H1 (cell line): ENCODE measurements at regions not wholly inside any gene's neighbourhood (a gene's known extent, or its start where the extent isn't known, plus 50 kb on each side); places are given as distances from the start of the nearest gene placed in this dataset.

Source experiments
- CTCF ChIA-PET: fragments of 300-600 bp; sonication (Branson Sonifier 250); formaldehyde crosslinking; loops from one replicate; lab custom pipeline; 2021; ENCODE audit not compliant: partially characterized antibody; lab: Charles Lee
- POLR2A ChIA-PET: fragments of 300-600 bp; sonication (Branson Sonifier 250); formaldehyde crosslinking; loops from one replicate; lab custom pipeline; 2021; ENCODE audit warnings: inconsistent platforms; ENCODE audit not compliant: partially characterized antibody; lab: Charles Lee
- DNase-seq, 2 experiments: peaks; one replicate each; pipeline versions ENCODE4 v3.0.0 to v3.0.0-alpha.2; 2010 to 2022; ENCODE audit warnings: low spot score in 2 of 2, low read depth in 1 of 2, mixed read lengths in 1 of 2
- FAIRE-seq: peaks from 2 replicates; lab custom pipeline; 2011; peaks lifted over from hg19 to GRCh38; lab: Jason Lieb, UNC
- H2AFZ ChIP-seq: 2 replicates; pipeline ENCODE4 v1.8.1; 2012; ENCODE audit warnings: low read length, inconsistent platforms
- H2AK5ac ChIP-seq: 2 replicates; pipeline ENCODE4 v1.6.1; 2013; ENCODE audit warnings: low read depth, low read length
- H2BK120ac ChIP-seq: replicated peaks from 2 replicates; pipeline ENCODE3; 2013; ENCODE audit warnings: low read depth, low read length, inconsistent platforms
- H2BK12ac ChIP-seq: 2 replicates; pipeline ENCODE4 v1.6.1; 2013; ENCODE audit warnings: low read depth, low read length
- H2BK15ac ChIP-seq: 2 replicates; pipeline ENCODE4 v1.6.1; 2013; ENCODE audit warnings: low read length
- H2BK20ac ChIP-seq: 2 replicates; pipeline ENCODE4 v1.6.1; 2013; ENCODE audit warnings: low read length
- H2BK5ac ChIP-seq: 2 replicates; pipeline ENCODE4 v1.6.1; 2013; ENCODE audit warnings: low read depth, low read length
- H3K14ac ChIP-seq: 2 replicates; pipeline ENCODE4 v1.6.1; 2013; ENCODE audit warnings: inconsistent platforms; ENCODE audit not compliant: insufficient read length
- H3K18ac ChIP-seq: 2 replicates; pipeline ENCODE4 v1.6.1; 2013; ENCODE audit warnings: low read length; ENCODE audit errors: extremely low read depth
- H3K23ac ChIP-seq: 2 replicates; pipeline ENCODE4 v1.6.1; 2013; ENCODE audit warnings: inconsistent platforms; ENCODE audit not compliant: insufficient read length
- H3K23me2 ChIP-seq: 2 replicates; pipeline ENCODE4 v1.6.1; 2013; ENCODE audit warnings: low read depth, low read length
- H3K27ac ChIP-seq: 2 replicates; pipeline ENCODE4 v1.6.1; 2011; ENCODE audit warnings: low read depth, low read length, inconsistent platforms
- H3K27me3 ChIP-seq, 4 experiments: replicated peaks in 1 of 4; 1 replicate in 1 of 4; 2 replicates in 3 of 4; pipeline versions ENCODE4 v1.6.1 to v1.8.1; 2011 to 2013; ENCODE audit warnings: low read length in 3 of 4, mild to moderate bottlenecking in 3 of 4, inconsistent platforms in 2 of 4, mixed read lengths in 2 of 4, moderate library complexity in 1 of 4; ENCODE audit not compliant: control insufficient read depth in 3 of 4, insufficient read depth in 3 of 4; ENCODE audit errors: extremely low read depth in 1 of 4
- H3K36me3 ChIP-seq, 4 experiments: 2 replicates each; pipeline versions ENCODE4 v1.6.1 to v1.8.1; 2011 to 2013; ENCODE audit warnings: mild to moderate bottlenecking in 4 of 4, low read length in 3 of 4, moderate library complexity in 2 of 4, control low read depth in 1 of 4, inconsistent platforms in 1 of 4; ENCODE audit not compliant: insufficient read depth in 4 of 4, control insufficient read depth in 2 of 4
- H3K4ac ChIP-seq: replicated peaks from 2 replicates; pipeline ENCODE3; 2013; ENCODE audit warnings: low read length, low read depth, mixed read lengths, inconsistent platforms; ENCODE audit not compliant: insufficient read length
- H3K4me1 ChIP-seq, 4 experiments: replicated peaks in 1 of 4; 1 replicate in 1 of 4; 2 replicates in 3 of 4; pipeline versions ENCODE4 v1.6.1 to v1.8.1; 2011 to 2013; ENCODE audit warnings: low read length in 3 of 4, inconsistent platforms in 2 of 4, mixed read lengths in 1 of 4; ENCODE audit not compliant: insufficient read depth in 4 of 4, control insufficient read depth in 3 of 4
- H3K4me2 ChIP-seq, 2 experiments: 2 replicates each; pipeline versions ENCODE4 v1.6.1 to v1.8.1; 2011 to 2013; ENCODE audit warnings: low read depth in 2 of 2, low read length in 2 of 2, control low read depth in 1 of 2, inconsistent platforms in 1 of 2, mild to moderate bottlenecking in 1 of 2; ENCODE audit not compliant: insufficient read depth in 1 of 2
- H3K4me3 ChIP-seq, 4 experiments: fragments of 200-600, 300-600 bp in 1 of 4; sonication (generic), shearing (Covaris generic), sonication (Bioruptor Twin) in 1 of 4; 2 replicates each; pipeline versions ENCODE4 v1.5.1 to v1.8.1; 2011 to 2016; ENCODE audit warnings: low read length in 4 of 4, low read depth in 3 of 4, control low read depth in 2 of 4, inconsistent platforms in 2 of 4, mild to moderate bottlenecking in 2 of 4, mixed read lengths in 1 of 4, moderate library complexity in 1 of 4; ENCODE audit not compliant: insufficient read depth in 2 of 4; ENCODE audit errors: extremely low read depth in 1 of 4
- H3K56ac ChIP-seq: replicated peaks from 2 replicates; pipeline ENCODE3; 2013; ENCODE audit warnings: low read depth, mild to moderate bottlenecking, mixed read lengths, low read length, inconsistent platforms; ENCODE audit not compliant: insufficient read length
- H3K79me1 ChIP-seq: 2 replicates; pipeline ENCODE4 v1.6.1; 2013; ENCODE audit warnings: low read depth, low read length, control low read depth
- H3K79me2 ChIP-seq, 2 experiments: 2 replicates each; pipeline versions ENCODE4 v1.6.1 to v1.8.1; 2012 to 2013; ENCODE audit warnings: low read length in 2 of 2, mild to moderate bottlenecking in 2 of 2, inconsistent platforms in 1 of 2; ENCODE audit not compliant: insufficient read depth in 2 of 2, control insufficient read depth in 1 of 2
- H3K9ac ChIP-seq, 4 experiments: replicated peaks in 1 of 4; 1 replicate in 1 of 4; 2 replicates in 3 of 4; pipeline versions ENCODE4 v1.6.1 to v1.8.1; 2011 to 2013; ENCODE audit warnings: low read depth in 3 of 4, low read length in 3 of 4, control low read depth in 2 of 4, mild to moderate bottlenecking in 2 of 4, moderate library complexity in 2 of 4, inconsistent platforms in 1 of 4; ENCODE audit errors: extremely low read depth in 1 of 4
- H3K9me3 ChIP-seq, 2 experiments: 2 replicates each; pipeline versions ENCODE4 v1.6.1 to v1.8.1; 2012 to 2013; ENCODE audit warnings: mild to moderate bottlenecking in 2 of 2, moderate library complexity in 2 of 2, control low read depth in 1 of 2, inconsistent platforms in 1 of 2, low read depth in 1 of 2, low read length in 1 of 2, mixed read lengths in 1 of 2; ENCODE audit not compliant: insufficient read depth in 2 of 2
- H4K20me1 ChIP-seq, 2 experiments: replicated peaks in 1 of 2; 2 replicates each; pipeline versions ENCODE3 to v1.8.1; 2011 to 2013; ENCODE audit warnings: inconsistent platforms in 2 of 2, low read length in 2 of 2, mild to moderate bottlenecking in 1 of 2; ENCODE audit not compliant: insufficient read depth in 2 of 2, control insufficient read depth in 1 of 2
- H4K5ac ChIP-seq: 2 replicates; pipeline ENCODE4 v1.6.1; 2013; ENCODE audit warnings: low read length, low read depth, mixed read lengths, inconsistent platforms; ENCODE audit not compliant: insufficient read length
- H4K8ac ChIP-seq: 2 replicates; pipeline ENCODE4 v1.8.0; 2013; ENCODE audit warnings: mild to moderate bottlenecking, moderate library complexity, low read length, inconsistent platforms; ENCODE audit not compliant: insufficient read depth; ENCODE audit errors: extremely low read depth
- H4K91ac ChIP-seq: replicated peaks from 2 replicates; pipeline ENCODE3; 2013; ENCODE audit warnings: low read length, mixed read lengths, inconsistent platforms; ENCODE audit not compliant: insufficient read length
- CHD2 ChIP-seq: IDR thresholded peaks from 2 replicates; pipeline ENCODE4 v1.6.1; 2012; ENCODE audit warnings: low read length, improper control_type of control experiment
- EGR1 ChIP-seq: IDR thresholded peaks from 2 replicates; pipeline ENCODE4 v1.6.1; 2011; ENCODE audit warnings: low read depth, low read length, borderline replicate concordance
- GABPA ChIP-seq: IDR thresholded peaks from 2 replicates; pipeline ENCODE4 v1.6.1; 2011; ENCODE audit warnings: mild to moderate bottlenecking, low read length, moderate library complexity, borderline replicate concordance; ENCODE audit not compliant: insufficient read depth
- GTF2F1 ChIP-seq: IDR thresholded peaks from 2 replicates; pipeline ENCODE4 v1.6.1; 2012; ENCODE audit warnings: low read depth, low read length, improper control_type of control experiment, borderline replicate concordance
- HDAC6 ChIP-seq: IDR thresholded peaks from one replicate; pipeline ENCODE4 v1.7.1; 2012; ENCODE audit warnings: low read depth, mild to moderate bottlenecking, inconsistent platforms, low read length, moderate library complexity
- JUND ChIP-seq: IDR thresholded peaks from 2 replicates; pipeline ENCODE4 v1.6.1; 2011; ENCODE audit warnings: mild to moderate bottlenecking, improper control_type of control experiment, low read length
- KDM5A ChIP-seq: fragments of 200-600 bp; IDR thresholded peaks from 2 replicates; pipeline ENCODE4 v1.7.1; 2012; ENCODE audit warnings: mild to moderate bottlenecking, low read length, inconsistent platforms, mixed read lengths
- RNF2 ChIP-seq: fragments of 200-900, 300-1000 bp; sonication (generic); IDR thresholded peaks from 2 replicates; pipeline ENCODE4 v1.7.1; 2016; ENCODE audit warnings: borderline replicate concordance, low read depth, mild to moderate bottlenecking, antibody characterized with exemption, low read length; ENCODE audit not compliant: poor library complexity, severe bottlenecking; ENCODE audit errors: missing control alignments
- SIRT6 ChIP-seq: IDR thresholded peaks from one replicate; pipeline ENCODE4 v1.7.1; 2012; ENCODE audit warnings: low read length, inconsistent platforms
- SIX5 ChIP-seq: IDR thresholded peaks from 2 replicates; pipeline ENCODE4 v1.6.1; 2011; ENCODE audit warnings: mild to moderate bottlenecking, low read depth, low read length
- TAF7 ChIP-seq: optimal IDR thresholded peaks from 2 replicates; pipeline ENCODE3; 2011; ENCODE audit warnings: low read depth, mild to moderate bottlenecking, inconsistent platforms, low read length, moderate library complexity, borderline replicate concordance
- TBP ChIP-seq: IDR thresholded peaks from 2 replicates; pipeline ENCODE4 v1.6.1; 2011; ENCODE audit warnings: low read depth, low read length, improper control_type of control experiment
- ZNF274 ChIP-seq: IDR thresholded peaks from 2 replicates; pipeline ENCODE4 v1.7.0; 2012; ENCODE audit warnings: low read length, borderline replicate concordance; ENCODE audit errors: extremely low read depth
- WGBS, 2 experiments: shearing (Covaris generic) in 1 of 2; methylation state at CpG; one replicate each; pipeline versions ENCODE4 v1.1.6 to v1.1.7; 2013 to 2015; ENCODE audit warnings: low lambda C conversion rate in 2 of 2, mixed read lengths in 2 of 2, inconsistent platforms in 1 of 2, low coverage in 1 of 2, missing lambda C conversion rate in 1 of 2; ENCODE audit not compliant: insufficient replicate concordance in 2 of 2, insufficient coverage in 1 of 2, insufficient read length in 1 of 2; ENCODE audit errors: extremely low coverage in 1 of 2, missing lambda C conversion rate in 1 of 2; 5-methylcytosine and 5-hydroxymethylcytosine counted together
- TF ChIP-seq, protein P1 (sequence below): IDR thresholded peaks from 2 replicates; pipeline ENCODE4 v1.6.1; 2012; ENCODE audit warnings: inconsistent platforms

DNA sequence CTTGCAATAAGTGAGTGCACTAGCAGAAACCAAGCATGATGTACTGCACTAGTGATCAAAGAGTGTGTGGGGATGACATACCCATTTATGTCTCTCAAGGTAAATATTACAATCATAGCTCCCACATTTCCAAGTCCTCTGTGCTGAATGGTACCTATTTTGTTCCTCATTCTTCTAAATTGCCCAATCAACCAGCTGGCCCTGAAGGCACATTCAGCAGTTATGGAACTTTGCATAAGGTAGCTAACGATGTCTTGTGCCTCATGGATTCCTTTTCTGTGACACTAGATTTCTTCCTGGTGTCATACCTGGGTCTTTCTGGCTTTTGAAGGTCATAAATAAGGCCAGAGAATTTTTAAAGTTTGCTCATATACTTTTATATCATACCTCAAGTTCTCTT is 963.0 kb downstream of the SLC4A3 start:
- no peaks in the 10 kb centered on the region for H3K27me3 ChIP-seq
- no peak overlapping the region for H2AK5ac ChIP-seq
- DNase-seq = no peak
- no peak overlapping the region for H3K4me2 ChIP-seq
- no peak overlapping the region for H3K14ac ChIP-seq
- H2BK120ac ChIP-seq = no peak overlapping the region
- no peak overlapping the region for H2BK5ac ChIP-seq
- H2BK15ac ChIP-seq = no peak overlapping the region
- no peaks in the 10 kb centered on the region for H3K79me2 ChIP-seq
- H3K9ac ChIP-seq = no peak overlapping the region
- no peaks in the 10 kb centered on the region for H3K36me3 ChIP-seq
- no peak overlapping the region for H3K4me3 ChIP-seq
- H3K79me1 ChIP-seq = no peaks in the 10 kb centered on the region
- POLR2A ChIA-PET = no interaction called here
- no peak overlapping the region for H4K8ac ChIP-seq
- TF ChIP-seq GABPA = no peak
- no peak for TF ChIP-seq CHD2
- no peak for TF ChIP-seq RNF2
- no peak for TF ChIP-seq ZNF274
- TF ChIP-seq SIX5 = no peak
- no peak for TF ChIP-seq JUND
- TF ChIP-seq, protein P1, sequence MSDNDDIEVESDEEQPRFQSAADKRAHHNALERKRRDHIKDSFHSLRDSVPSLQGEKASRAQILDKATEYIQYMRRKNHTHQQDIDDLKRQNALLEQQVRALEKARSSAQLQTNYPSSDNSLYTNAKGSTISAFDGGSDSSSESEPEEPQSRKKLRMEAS = no peak
- TF ChIP-seq EGR1 = no peak
- TF ChIP-seq TBP = no peak
- no peak for TF ChIP-seq GTF2F1
- TF ChIP-seq TAF7 = no peak
- TF ChIP-seq SIRT6 = no peak
- TF ChIP-seq KDM5A = no peak
- no peak for TF ChIP-seq HDAC6
- no peak overlapping the region for H2AFZ ChIP-seq
- H4K5ac ChIP-seq = no peak overlapping the region
- H3K27ac ChIP-seq = no peak overlapping the region
- no peak overlapping the region for H4K91ac ChIP-seq
- no peak overlapping the region for H3K23ac ChIP-seq
- no peak overlapping the region for H2BK12ac ChIP-seq
- H4K20me1 ChIP-seq = no peaks in the 10 kb centered on the region
- 92% methylated on average over 1 of the region's 1 CpG; no CpG with 5 or more reads in 1 of the 2 experiments for WGBS, 2 experiments
- no peaks in the 10 kb centered on the region for H3K9me3 ChIP-seq
- CTCF ChIA-PET = interaction anchor here (1.1 kb wide), 1 partner anchor 9 kb away, joined by 4 read pairs; no protein-coding TSS in a partner anchor
- FAIRE-seq = no peak
- no peak overlapping the region for H3K4ac ChIP-seq
- no peak overlapping the region for H3K56ac ChIP-seq
- H3K23me2 ChIP-seq = no peaks in the 10 kb centered on the region
- H2BK20ac ChIP-seq = no peak overlapping the region
- H3K18ac ChIP-seq = no peak overlapping the region
- no peaks in the 10 kb centered on the region for H3K4me1 ChIP-seq
